ENCODE measurements at regions not wholly inside any gene's neighbourhood (a gene's known extent, or its start where the extent isn't known, plus 50 kb on each side); places are given as distances from the start of the nearest gene placed in this dataset.

- in situ Hi-C loops (cut with HindIII; ENCODE audit: low sequenced_read_pairs): no loop called here
These were observed 68.4 kb upstream of the LRRC7 start for GRCh38 chr1:69499203-69499803.

DNA sequence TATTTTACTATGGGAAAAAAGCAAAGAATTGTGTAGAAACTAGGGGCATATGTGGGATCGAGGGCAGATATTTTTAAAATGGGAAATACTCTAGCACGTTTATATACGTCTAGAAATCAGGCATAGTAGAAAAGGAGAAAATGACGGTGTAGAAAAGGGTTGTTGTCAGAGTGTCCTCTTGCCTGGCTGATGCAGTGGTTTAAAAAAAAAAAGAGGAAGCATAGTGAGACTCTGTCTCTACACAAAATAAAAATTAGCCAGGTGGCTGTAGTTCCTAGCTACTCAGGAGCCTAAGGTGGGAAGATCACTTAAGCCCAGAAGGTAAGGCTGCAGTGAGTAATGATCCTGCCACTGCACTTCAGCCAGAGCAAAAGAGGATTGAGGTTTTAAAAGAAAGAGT lies 64.7 kb upstream of the LRRC7 start:
- no peak for DNase-seq (ENCODE audit: low spot score)
- in situ Hi-C loops (cut with HindIII; ENCODE audit: low sequenced_read_pairs): no loop called here

More at GRCh38 chr1:69499203-69499803, 68.4 kb upstream of the LRRC7 start:
- no peak for DNase-seq (ENCODE audit: low spot score)

DNA sequence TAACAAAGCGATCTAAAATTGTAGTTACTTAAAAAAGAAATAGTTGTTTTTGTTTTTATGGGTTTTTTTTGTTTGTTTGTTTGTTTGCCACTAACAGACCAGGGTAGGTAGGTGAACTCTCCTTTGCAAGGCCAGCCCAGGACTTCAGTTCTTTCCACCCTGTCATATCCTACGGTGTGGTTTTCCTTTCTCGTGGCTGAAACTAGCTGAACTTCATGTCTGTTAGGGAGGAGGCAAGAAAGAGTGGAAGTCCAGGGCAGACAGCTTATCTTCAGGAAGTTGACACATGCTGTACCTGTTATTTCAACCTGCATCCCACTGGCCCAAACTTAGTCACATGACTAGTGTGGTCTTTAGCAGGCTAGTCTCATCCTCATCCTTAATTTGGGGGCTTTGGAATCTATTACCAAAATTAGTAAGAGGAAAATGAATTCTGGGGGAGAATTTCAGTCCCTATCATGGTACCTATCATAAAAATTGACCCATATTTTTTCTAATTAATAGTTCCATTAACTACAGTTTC lies 62.9 kb upstream of the LRRC7 start:
- no peak for DNase-seq (ENCODE audit: low spot score)
- in situ Hi-C loops (cut with HindIII; ENCODE audit: low sequenced_read_pairs): no loop called here

GRCh38 chr1:69506311-69506710 lies 61.4 kb upstream of the LRRC7 start:
- DNase-seq (ENCODE audit: low spot score): no peak
- in situ Hi-C loops (cut with HindIII; ENCODE audit: low sequenced_read_pairs): no loop called here

DNA sequence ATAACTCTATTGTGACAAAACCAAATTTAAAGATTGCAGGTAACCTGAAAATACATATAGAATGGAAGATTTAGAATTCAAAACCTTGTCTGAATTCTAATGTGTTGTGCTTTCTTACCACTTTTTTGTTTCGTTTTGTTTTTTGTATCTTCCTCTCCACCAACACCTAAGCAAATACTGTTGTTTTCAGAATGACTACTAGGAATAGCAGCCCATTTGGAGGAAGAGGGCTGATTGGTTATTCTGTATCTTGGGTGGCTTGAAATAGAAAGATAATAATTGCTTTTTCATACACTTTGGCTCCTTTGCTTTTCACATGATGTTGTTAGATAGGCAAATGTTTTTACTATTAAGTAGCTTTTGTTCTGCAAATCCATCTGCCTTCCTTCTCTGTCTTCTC lies 61.0 kb upstream of the LRRC7 start:
- in situ Hi-C loops (cut with HindIII; ENCODE audit: low sequenced_read_pairs): no loop called here
- no peak for DNase-seq (ENCODE audit: low spot score)

GRCh38 chr1:69510026-69510425 lies 57.7 kb upstream of the LRRC7 start:
- in situ Hi-C loops (cut with HindIII; ENCODE audit: low sequenced_read_pairs): no loop called here
- DNase-seq (ENCODE audit: low spot score): no peak

- DNase-seq (ENCODE audit: low spot score): no peak
- in situ Hi-C loops (cut with HindIII; ENCODE audit: low sequenced_read_pairs): no loop called here
These were observed 56.1 kb upstream of the LRRC7 start for GRCh38 chr1:69511426-69512192.

GRCh38 chr1:69513601-69514000 lies 54.1 kb upstream of the LRRC7 start:
- in situ Hi-C loops (cut with HindIII; ENCODE audit: low sequenced_read_pairs): no loop called here
- no peak for DNase-seq (ENCODE audit: low spot score)
